Muscle layer of duodenum (tissue), 2 donors: ENCODE measurements at regions not wholly inside any gene's neighbourhood (a gene's known extent, or its start where the extent isn't known, plus 50 kb on each side); places are given as distances from the start of the nearest gene placed in this dataset.
A peak's percentile ranks its signal among the peaks of the same experiment; 100 is the strongest.
"Not testable (repeated sequence)": the region's sequence is repeated elsewhere in the genome, so short reads cannot be mapped to it uniquely, and the experiment has no call there.

Experiments used
- H3K27ac ChIP-seq: one replicate; pipeline ENCODE4 v1.7.0; 2013; ENCODE audit warnings: mild to moderate bottlenecking, low read length
- H3K27me3 ChIP-seq: one replicate; pipeline ENCODE4 v1.7.0; 2013; ENCODE audit warnings: low read depth, mild to moderate bottlenecking, control low read depth, low read length
- H3K36me3 ChIP-seq, 2 donors: one replicate each; pipeline ENCODE4 v1.7.0; 2013; ENCODE audit warnings: low read length in 2 of 2, control low read depth in 1 of 2, mild to moderate bottlenecking in 1 of 2; ENCODE audit not compliant: insufficient read depth in 2 of 2, control insufficient read depth in 1 of 2
- H3K4me1 ChIP-seq, 2 donors: one replicate each; pipeline ENCODE4 v1.7.0; 2013; ENCODE audit warnings: low read length in 2 of 2, mild to moderate bottlenecking in 2 of 2, control low read depth in 1 of 2, moderate library complexity in 1 of 2; ENCODE audit not compliant: insufficient read depth in 2 of 2, control insufficient read depth in 1 of 2
- H3K4me3 ChIP-seq, 2 donors: one replicate each; pipeline ENCODE4 v1.7.0; 2013; ENCODE audit warnings: low read length in 2 of 2, low read depth in 1 of 2, mild to moderate bottlenecking in 1 of 2
- H3K9me3 ChIP-seq, 2 donors: one replicate each; pipeline ENCODE4 v1.7.0; 2013; ENCODE audit warnings: low read length in 2 of 2, control low read depth in 1 of 2, mild to moderate bottlenecking in 1 of 2; ENCODE audit not compliant: control insufficient read depth in 1 of 2
- donor health status: healthy.

- H3K4me3 ChIP-seq = peak overlapping the region in 1 of 2 donors; percentile 66
- H3K4me1 ChIP-seq = peaks cover 0 to 12% of the 10 kb centered on the region in 2 donors
- H3K9me3 ChIP-seq, H3K27ac ChIP-seq, H3K36me3 ChIP-seq, H3K27me3 ChIP-seq: not testable (repeated sequence)
Measured at GRCh38 chr9:62838024-62838718, 1648.3 kb downstream of the SPATA31A7 start.

DNA sequence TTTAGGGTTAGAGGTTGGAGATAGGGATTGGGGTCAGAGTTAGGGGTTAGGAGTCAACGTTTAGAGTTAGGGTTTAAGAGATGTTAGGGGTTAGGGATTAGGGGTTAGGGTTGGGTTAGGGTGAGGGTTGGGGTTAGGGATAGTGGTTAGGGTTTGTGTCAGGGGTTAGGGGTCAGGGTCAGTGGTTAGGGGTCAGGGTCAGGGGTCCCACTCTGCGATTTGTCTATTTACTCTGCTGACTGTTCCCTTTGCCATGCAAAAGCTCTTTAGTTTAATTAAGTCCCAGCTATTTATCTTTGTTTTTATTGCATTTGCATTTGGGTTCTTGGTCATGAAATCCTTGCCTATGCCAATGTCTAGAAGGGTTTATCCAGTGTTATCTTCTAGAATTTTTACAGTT is 1649.3 kb downstream of the SPATA31A7 start:
- H3K27me3 ChIP-seq, H3K27ac ChIP-seq, H3K4me3 ChIP-seq, H3K9me3 ChIP-seq, H3K36me3 ChIP-seq: not testable (repeated sequence)
- H3K4me1 ChIP-seq = peaks cover 0 to 12% of the 10 kb centered on the region in 2 donors

- not testable (repeated sequence) for H3K27ac ChIP-seq, H3K4me1 ChIP-seq, H3K4me3 ChIP-seq, H3K36me3 ChIP-seq, H3K27me3 ChIP-seq, H3K9me3 ChIP-seq
Measured at GRCh38 chr9:62843145-62843544, 1653.3 kb downstream of the SPATA31A7 start.

GRCh38 chr9:62843706-62844290 is 1654.0 kb downstream of the SPATA31A7 start:
- not testable (repeated sequence) for H3K4me3 ChIP-seq, H3K9me3 ChIP-seq, H3K27me3 ChIP-seq, H3K36me3 ChIP-seq, H3K27ac ChIP-seq, H3K4me1 ChIP-seq

GRCh38 chr9:62844681-62845185 is 1654.9 kb downstream of the SPATA31A7 start:
- H3K36me3 ChIP-seq, H3K4me3 ChIP-seq, H3K9me3 ChIP-seq, H3K27me3 ChIP-seq, H3K27ac ChIP-seq, H3K4me1 ChIP-seq: not testable (repeated sequence)

DNA sequence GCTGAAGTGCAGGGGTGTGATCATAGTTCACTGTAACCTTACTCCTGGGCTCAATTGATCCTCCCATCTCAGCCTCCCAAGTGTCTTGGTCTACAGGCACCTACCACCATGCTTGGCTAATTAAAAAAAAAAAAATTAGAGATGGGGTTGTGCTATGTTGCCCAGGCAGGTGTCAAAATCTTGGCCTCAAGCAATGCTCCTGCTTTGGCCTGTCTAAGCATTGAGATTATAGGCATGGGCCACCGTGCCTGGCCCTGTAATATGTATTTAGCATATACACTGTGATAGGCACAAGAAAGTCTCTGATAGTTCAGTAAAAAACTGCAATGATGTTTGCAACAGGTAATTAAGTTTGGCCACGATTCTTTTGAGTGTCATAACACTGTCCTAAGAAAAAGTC is 1658.4 kb downstream of the SPATA31A7 start:
- H3K36me3 ChIP-seq, H3K27me3 ChIP-seq, H3K4me3 ChIP-seq, H3K4me1 ChIP-seq, H3K9me3 ChIP-seq, H3K27ac ChIP-seq: not testable (repeated sequence)

DNA sequence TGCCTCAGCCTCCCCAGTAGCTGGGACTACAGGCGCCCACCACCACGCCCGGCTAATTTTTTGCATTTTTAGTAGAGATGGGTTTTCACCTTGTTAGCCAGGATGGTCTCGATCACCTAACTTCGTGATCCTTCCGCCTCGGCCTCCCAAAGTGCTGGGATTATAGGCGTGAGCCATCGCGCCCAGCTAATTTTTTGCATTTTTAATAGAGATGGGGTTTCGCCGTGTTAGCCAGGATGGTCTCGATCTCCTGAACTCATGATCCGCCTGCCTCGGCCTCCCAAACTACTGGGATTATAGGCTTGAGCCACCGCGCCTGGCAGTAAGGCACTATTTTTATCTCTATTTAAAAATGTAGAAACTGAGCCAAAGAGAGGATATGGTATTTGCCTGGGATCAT is 1660.2 kb downstream of the SPATA31A7 start:
- not testable (repeated sequence) for H3K9me3 ChIP-seq, H3K27me3 ChIP-seq, H3K36me3 ChIP-seq, H3K4me1 ChIP-seq, H3K4me3 ChIP-seq, H3K27ac ChIP-seq

DNA sequence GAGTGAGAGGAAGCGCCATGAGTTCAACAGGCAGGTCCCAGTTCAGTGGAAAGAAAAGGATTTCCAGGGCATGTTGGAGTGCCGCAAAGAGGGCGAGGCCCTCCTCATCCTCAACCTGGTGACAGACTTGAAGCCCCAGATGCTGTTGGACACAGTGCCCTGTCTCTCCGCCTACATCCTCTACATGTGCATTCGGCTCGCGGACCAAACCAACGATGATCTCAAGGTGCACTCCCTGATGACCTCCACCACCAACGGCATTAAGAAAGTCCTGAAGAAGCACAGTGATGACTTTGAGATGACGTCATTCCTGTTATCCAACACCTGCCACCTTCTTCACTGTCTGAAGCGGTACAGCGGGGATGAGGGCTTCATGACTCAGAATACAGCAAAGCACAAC is 1667.4 kb downstream of the SPATA31A7 start:
- not testable (repeated sequence) for H3K9me3 ChIP-seq, H3K27ac ChIP-seq

DNA sequence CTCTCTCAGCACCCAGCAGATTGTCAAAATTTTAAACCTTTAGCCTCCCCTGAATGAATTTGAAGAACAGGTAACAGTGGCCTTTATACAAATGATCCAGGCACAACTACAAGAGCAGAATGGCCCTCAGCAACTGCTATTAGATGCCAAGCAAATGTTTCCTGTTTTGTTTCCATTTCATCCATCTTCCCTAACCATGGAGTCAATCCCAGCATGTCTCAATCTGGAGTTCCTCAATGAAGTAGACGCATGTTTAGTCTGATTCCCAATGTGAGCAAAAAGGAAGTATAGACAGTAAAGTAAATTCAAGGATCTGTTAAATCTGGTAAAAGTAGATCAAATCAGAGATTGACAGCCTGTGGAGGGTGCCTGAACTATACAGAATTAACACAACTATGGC is 1668.4 kb downstream of the SPATA31A7 start:
- not testable (repeated sequence) for H3K9me3 ChIP-seq, H3K27me3 ChIP-seq, H3K4me1 ChIP-seq, H3K4me3 ChIP-seq, H3K27ac ChIP-seq, H3K36me3 ChIP-seq

More for the DNA sequence above, 1667.4 kb downstream of the SPATA31A7 start:
- not testable (repeated sequence) for H3K4me1 ChIP-seq, H3K4me3 ChIP-seq, H3K27me3 ChIP-seq, H3K36me3 ChIP-seq

- not testable (repeated sequence) for H3K4me3 ChIP-seq, H3K4me1 ChIP-seq, H3K27me3 ChIP-seq, H3K9me3 ChIP-seq, H3K27ac ChIP-seq, H3K36me3 ChIP-seq
Measured at GRCh38 chr9:62860939-62861860, 1671.4 kb downstream of the SPATA31A7 start.

DNA sequence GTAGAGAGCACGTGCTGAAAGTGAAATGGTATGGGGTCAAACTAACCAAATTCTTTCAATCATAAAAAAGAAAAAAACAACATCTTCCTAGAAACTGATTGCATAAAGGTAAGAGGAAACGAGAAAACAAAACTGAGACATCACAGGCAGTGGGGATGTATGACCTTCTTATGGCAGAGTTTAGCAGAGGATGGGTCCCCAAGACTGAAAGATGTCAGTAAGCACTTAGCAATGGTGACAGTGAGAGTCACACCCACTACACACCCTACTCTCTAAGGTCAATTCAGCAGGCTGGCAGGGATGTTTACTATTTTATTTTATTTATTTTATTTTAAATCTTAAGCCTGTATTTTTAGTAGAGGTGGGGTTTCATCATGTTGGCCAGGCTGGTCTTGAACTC is 1672.3 kb downstream of the SPATA31A7 start:
- not testable (repeated sequence) for H3K4me1 ChIP-seq, H3K36me3 ChIP-seq, H3K4me3 ChIP-seq, H3K27me3 ChIP-seq, H3K27ac ChIP-seq, H3K9me3 ChIP-seq
